AG09319 (cell line): ENCODE measurements at regions not wholly inside any gene's neighbourhood (a gene's known extent, or its start where the extent isn't known, plus 50 kb on each side); places are given as distances from the start of the nearest gene placed in this dataset.

Experiments
- DNase-seq: peaks from one replicate; pipeline ENCODE4 v3.0.0-alpha.2; 2010; ENCODE audit warnings: low read depth; ENCODE audit errors: extremely low read depth
- TF ChIP-seq, protein P1 (sequence below): IDR thresholded peaks from 2 replicates; pipeline ENCODE4 v1.5.1; 2011; ENCODE audit warnings: low read depth, mild to moderate bottlenecking, inconsistent platforms, low read length, moderate library complexity

DNA sequence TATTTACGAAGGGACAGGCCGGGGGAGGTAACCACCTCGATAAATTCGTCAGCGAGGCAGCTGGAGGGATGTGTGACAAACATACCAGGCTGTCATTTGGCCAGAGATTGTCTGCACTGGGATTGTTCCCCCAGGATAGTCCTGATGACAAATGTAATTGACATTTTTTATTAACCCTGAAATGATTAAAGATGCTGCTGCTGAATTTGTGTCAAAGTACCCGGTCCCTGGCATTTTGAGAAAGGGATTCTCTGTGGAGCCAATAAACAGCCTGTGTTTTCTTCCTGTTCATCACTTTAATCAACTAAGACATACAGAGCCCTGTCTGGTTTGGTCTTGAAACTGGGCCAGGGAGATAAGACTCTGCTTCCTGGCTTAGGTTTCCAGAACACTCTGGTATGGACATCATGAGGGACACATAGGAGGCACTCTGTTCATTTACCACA, 117.6 kb downstream of the SLC25A47 start:
- TF ChIP-seq, protein P1, sequence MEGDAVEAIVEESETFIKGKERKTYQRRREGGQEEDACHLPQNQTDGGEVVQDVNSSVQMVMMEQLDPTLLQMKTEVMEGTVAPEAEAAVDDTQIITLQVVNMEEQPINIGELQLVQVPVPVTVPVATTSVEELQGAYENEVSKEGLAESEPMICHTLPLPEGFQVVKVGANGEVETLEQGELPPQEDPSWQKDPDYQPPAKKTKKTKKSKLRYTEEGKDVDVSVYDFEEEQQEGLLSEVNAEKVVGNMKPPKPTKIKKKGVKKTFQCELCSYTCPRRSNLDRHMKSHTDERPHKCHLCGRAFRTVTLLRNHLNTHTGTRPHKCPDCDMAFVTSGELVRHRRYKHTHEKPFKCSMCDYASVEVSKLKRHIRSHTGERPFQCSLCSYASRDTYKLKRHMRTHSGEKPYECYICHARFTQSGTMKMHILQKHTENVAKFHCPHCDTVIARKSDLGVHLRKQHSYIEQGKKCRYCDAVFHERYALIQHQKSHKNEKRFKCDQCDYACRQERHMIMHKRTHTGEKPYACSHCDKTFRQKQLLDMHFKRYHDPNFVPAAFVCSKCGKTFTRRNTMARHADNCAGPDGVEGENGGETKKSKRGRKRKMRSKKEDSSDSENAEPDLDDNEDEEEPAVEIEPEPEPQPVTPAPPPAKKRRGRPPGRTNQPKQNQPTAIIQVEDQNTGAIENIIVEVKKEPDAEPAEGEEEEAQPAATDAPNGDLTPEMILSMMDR, result no peak
- no peak for DNase-seq

DNA sequence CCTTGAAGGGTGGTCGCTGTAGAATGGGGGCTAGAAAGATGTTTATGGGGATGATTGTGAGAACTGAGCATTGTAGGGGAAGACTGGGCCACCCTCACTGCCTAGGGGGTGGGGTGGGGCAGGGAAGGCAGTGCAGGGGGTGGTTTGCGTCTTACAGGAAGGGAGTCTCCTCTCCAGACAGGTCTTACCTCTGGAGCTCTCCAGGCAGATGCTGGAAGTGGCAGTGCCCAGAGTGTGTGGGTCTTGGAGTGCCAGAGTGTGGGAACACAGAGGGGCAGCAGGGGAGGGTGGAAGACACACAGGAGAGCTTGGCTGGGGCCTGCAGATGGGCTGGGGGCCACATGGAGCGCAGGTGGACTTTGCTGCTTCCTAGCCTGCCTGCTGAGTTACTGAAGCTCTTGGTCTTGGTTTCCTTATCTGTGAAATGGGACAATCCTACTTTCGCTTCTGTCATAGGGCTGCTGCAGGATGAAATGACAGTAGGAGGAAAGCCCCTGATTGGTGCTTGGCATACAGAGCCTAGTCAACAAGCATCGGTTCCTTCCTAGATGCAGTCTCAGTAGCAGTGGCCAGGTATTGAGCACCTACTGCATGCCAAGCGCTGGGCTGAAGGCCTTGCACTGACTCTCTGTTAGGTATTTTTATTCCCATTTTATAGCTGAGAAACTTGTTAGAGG, 118.3 kb downstream of the SLC25A47 start:
- no peak for DNase-seq
- TF ChIP-seq, protein P1, result no peak

DNA sequence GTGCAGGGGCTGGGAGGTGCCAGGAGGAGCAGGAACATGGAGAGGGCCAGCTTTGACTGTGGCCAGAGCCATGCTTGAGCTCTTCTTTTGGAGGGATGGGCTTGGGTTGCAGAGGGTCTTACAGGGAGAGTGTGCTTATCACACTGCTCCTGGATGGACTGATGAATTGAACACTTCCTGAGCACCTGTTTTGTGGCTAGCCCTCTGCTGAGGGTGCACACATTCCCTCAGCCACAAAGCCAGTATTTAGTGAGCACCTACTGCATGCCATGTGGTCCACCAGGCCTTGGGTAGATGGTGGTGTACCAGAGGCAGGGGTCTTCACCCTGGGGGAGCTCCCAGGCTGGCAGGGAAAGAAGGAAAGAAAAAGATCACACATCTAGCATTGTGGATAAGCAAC, 118.9 kb downstream of the SLC25A47 start:
- TF ChIP-seq, protein P1, result no peak
- DNase-seq, result no peak

GRCh38 chr14:100442498-100443490, 119.7 kb downstream of the SLC25A47 start:
- TF ChIP-seq, protein P1, result no peak

GRCh38 chr14:100443603-100444002, 120.5 kb downstream of the SLC25A47 start:
- TF ChIP-seq, protein P1, result no peak
- no peak for DNase-seq

More at GRCh38 chr14:100442498-100443490, 119.7 kb downstream of the SLC25A47 start:
- no peak for DNase-seq

- TF ChIP-seq, protein P1, result no peak
- DNase-seq, result no peak
Measured at GRCh38 chr14:100445436-100446088, 122.4 kb downstream of the SLC25A47 start.
